GM19463 (cell line): ENCODE measurements at regions not wholly inside any gene's neighbourhood (a gene's known extent, or its start where the extent isn't known, plus 50 kb on each side); places are given as distances from the start of the nearest gene placed in this dataset.
"Not testable (repeated sequence)": the region's sequence is repeated elsewhere in the genome, so short reads cannot be mapped to it uniquely, and the experiment has no call there.

Experiments
- ATAC-seq: cut with Tn5 transposase; IDR thresholded peaks from one replicate; pipeline ENCODE4 v1.9.1; 2021; ENCODE audit warnings: mild to moderate bottlenecking, moderate library complexity; ENCODE audit not compliant: unreplicated experiment

DNA sequence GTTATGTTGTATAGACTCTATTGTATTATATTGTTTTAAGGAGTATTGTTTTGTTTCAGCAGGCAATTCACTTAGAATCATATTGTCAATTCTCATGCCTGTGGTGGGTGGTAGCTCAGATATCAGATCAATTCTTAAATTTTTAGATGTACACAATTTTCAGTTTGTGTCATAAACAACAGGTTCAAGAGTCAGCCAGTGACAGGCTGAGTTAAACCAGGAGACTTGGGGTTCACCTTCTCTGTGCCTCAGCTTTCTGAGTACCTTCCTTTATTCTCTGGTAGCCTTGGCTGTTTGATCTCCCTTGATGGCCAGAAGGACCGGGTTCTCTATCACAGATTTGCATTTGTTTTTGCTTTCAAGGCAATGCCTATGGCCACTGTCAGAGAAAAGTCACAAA, 199.9 kb upstream of the KCNMB2 start:
- ATAC-seq = no peak

DNA sequence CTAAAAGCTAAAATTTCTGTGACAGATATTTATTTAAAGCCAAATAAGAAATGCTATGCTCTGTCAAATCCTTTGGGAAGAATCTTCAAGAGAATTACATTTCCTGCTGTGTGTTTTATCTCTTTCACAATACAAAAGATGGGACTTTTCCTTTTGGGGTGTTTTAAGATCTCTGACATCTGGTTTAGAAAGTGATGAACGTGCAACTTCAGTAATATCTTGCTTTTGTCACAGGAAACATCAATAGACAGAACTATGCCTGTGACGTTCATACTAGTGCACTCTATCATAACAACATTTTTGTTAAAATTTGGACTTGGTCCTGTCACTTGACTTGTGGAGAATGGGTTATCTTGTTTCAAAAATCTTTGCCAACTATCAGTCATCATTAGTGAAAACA, 195.7 kb upstream of the KCNMB2 start:
- ATAC-seq = no peak

DNA sequence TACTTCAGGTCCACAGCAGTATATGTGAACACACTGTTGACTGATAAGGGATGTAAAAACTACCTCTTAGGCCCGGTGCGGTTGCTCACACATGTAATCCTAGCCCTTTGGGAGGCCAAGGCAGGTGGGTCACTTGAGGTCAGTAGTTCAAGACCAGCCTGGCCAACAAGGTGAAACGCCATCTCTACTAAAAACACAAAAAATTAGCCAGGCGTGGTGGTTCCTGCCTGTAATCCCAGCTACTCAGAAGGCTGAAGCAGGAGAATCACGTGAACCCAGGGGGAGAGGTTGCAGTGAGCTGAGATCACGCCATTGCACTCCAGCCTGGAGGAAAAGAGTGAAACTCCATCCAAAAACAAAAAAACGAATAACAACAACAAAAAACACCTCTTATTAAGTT, 194.6 kb upstream of the KCNMB2 start:
- no peak for ATAC-seq

DNA sequence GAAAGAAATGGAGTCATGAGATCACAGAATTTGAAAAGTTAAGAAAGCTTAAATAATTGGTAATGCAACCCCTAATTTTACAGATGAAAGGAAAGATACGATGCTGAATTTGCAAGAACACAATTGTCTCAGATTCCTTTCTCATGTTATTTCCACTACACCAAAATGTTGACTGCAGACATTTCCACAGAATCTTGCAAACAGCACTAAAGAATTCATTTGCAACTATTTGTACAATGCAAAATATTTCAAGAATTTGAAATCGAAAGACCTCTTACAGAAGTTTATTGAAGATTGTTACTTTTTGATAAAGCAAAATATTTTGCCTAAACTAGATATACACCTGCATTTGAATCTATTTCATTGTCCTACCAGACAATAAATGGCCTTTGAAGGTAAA, 194.1 kb upstream of the KCNMB2 start:
- ATAC-seq = no peak

DNA sequence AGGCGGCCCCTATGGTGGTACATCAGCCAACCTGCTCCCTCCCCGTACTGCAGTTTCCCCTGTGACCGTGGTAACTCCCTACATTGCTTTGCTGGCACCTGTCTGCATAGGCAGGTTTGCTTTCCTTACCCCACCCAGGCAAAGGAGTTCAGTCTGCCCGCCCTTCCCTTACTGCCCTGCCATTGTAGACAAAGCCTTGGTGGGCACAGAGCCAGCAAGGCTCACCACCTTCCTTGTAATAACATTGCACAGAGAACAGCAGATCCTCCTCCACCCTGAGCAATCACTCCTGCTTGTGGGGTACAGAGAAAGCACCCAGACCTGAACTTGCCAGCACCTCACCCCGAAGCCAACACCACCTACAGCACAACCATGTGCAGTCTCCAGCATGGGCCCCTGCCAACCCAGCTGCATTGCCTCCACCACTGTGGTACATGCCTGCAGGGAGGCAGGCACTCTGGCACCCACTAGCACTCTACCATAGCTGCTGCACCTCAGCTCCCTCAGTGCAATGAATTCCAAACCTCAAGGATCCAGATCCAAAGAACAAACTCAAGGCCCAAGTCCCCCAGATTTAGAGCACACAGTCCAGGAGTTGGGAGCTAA, 192.7 kb upstream of the KCNMB2 start:
- ATAC-seq = no peak

DNA sequence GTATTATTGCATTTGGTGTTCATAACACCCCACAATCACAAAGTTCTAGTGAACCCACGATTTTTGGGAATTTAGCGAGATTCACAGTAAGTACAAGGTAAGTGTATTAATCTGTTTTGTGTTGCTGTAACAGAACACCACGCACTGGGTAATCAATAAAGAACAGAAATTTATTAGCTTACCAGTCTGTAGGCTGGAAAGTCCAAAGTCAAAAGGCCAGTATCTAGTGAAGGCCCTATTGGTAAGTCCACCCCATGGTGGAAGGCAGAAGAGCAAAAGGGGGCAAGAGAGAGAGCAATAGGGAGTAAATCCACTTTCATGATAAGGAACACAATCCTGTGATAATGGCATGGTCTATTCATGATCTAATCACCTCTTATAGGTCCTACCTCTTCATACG, 190.3 kb upstream of the KCNMB2 start:
- ATAC-seq = no peak

DNA sequence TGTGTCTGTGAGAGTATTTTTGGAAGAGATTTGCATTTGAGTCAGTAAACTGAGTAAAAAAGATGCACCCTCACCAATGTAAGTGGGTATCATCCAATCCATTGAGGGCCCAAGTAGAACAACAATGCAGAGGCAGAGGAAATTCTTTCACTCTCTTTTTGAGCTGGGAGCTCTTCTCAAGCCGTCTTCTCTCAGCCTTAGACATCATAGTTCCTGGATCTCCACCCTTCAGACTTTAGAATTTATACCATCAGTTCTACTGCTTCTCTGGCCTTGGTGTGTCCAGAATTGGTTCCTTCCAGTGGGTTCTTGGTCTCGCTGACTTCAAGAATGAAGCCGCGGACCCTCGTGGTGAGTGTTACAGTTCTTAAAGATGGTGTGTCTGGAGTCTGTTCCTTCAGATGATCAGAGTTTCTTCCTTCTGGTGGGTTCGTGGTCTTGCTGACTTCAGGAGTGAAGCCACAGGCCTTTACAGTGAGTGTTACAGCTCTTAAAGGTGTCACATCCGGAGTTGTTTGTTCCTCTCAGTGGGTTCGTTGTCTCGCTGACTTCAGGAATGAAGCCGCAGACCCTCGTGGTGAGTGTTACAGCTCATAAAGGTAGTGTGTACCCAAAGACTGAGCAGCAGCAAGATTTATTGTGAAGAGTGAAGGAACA, 187.5 kb upstream of the KCNMB2 start:
- not testable (repeated sequence) for ATAC-seq

DNA sequence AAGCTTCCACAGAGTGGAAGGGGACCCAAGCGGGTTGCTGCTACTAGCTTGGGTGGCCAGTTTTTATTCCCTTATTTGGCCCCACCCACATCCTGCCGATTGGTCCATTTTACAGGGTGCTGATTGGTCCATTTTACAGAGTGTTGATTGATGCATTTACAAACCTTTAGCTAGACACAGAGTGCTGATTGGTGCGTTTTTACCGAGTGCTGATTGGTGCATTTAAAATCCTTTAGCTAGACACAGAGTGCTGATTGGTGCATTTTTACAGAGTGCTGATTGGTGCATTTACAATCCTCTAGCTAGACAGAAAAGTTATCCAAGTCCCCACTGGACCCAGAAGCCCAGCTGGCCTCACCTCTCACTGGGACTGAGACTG, 187.0 kb upstream of the KCNMB2 start:
- ATAC-seq = not testable (repeated sequence)

DNA sequence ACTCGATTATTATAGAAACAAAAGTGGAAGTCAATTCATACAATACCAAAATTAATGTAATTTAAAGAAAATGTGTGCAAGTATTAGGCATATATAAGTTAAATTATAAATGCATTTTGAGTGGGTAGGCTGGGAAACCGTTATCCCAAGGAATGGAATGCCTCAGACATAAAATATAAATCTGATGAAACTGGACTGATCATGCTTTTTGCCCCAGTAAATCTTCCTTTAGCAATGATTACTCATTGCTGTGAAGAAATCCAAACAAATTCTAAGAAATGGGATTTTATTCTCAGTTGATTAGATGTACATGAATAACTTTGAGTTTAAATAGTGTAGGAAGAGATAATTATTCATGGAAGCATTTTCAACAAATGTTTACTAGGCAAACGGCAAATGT, 185.5 kb upstream of the KCNMB2 start:
- ATAC-seq = no peak

DNA sequence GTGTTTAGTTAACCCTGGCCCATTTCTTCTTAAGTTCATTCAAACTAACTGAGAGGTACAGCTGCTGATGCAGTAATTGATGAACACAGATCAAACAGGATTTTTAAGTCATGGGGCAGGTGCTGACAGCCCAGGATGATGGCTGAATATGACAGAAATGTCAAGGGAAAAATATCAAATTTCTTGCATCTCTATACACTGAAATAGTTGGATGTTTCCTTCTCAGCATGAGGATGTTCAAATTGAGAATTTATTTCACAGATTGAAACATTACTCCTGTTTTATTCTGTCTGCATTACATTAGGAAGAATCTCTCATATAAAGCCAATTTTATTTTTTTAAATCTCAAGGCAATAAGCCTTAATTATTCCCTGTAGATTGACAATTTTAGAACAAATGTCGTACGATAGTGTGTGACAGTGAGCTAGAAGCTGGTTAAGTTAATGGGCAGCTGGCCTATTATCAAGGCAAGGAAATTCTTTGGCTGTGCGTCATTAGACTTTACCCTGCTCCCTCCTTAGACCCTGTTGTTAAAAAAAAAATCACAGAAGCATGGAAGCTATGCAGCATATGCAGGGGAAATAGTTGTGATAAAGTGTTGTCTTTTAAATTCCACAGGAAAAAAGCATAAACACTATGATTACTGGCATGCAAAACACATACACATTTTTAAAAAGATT, 183.8 kb upstream of the KCNMB2 start:
- ATAC-seq = no peak

DNA sequence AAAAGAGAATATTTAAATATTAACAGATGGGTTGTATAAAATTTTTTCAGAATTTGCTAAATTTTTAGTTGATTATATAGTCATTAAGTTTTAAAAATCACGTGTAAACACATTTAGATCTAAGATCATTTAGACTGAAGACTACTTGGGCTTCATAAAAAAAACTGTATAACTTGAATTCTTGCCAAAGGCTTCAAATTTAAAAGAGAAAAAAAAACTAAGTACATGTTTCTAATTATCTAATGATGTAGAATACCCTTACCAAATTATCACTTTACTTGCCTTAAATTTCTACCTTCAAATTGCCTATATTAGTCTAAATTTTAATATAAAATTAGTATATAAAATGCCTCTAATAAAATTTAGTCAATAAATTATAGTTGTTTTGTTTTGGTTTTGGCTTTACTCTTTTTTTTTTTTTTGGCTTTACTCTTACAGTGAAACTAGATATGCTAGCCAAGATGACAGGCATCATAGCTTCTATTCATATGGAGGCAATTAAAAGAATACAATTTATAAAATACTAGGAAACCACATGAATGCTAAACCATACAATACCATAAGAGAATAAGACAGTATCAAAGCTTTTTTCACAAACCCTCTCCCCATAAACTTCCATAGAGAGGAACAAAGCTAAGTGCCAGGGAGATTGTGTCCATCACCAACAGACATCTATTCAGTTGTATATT, 183.1 kb upstream of the KCNMB2 start:
- ATAC-seq = no peak

DNA sequence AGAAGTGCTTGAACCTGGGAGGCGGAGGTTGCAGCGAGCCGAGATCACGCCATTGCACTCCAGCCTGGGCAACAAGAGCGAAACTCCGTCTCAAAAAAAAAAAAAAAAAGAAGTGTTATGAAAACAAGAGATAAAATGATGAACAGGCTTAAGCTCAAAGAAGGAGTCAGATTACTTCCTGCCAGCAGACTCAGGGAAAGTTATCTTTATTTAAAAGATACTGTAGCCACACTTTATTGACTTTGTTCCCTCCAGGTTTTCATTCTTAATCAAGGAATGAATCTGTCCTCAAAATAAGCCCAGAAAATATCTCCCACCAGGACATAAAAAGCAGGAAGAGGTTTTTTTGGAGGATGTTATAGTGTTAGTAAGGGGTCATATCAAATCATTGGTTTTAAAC, 176.5 kb upstream of the KCNMB2 start:
- no peak for ATAC-seq

DNA sequence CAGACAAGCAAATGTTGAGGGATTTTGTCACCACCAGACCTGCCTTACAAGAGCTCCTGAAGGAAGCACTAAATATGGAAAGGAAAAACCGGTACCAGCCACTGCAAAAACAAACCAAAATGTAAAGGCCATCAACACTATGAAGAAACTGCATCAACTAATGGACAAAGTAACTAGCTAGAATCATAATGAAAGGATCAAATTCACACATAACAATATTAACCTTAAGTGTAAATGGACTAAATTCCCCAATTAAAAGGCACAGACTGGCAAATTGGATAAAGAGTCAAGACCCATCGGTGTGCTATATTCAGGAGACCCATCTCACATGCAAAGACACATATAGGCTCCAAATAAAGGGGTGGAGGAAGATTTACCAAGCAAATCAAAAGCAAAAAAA, 173.2 kb upstream of the KCNMB2 start:
- ATAC-seq = not testable (repeated sequence)

DNA sequence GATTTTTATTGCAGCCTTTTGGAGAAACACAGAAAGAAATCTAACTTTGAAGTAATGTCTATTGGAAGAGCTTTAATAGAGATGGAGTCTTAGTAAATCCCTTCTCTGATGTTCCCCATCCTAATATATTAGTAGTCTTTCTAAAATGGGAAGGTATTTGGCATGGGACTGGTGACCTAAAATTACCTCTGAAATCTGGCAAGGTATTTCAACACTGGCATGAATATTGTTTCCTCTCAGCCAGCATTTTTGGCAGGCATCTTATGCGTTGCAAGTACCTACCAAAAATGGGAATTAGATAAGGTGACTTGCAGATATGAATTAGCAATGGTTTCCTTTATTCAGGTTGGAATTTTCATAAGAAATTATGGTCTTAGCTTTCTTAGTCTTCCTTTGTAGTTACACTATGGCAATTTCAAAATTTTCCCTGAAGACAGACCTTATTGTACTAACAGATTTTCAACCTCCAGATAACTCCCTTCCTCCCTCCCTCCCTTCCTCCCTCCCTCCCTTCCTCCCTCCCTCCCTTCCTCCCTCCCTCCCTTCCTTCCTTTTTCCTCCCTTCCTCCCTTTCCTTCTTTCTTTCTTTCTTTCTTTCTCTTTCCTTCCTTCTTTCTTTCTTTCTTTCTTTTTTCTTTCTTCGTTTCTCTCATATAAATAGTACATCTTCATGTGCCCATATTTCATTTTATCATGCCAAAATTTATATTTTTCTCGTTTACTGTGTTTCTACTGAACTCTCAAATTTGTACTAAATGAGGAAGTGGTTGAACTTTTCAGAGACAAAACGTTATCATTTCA, 168.2 kb upstream of the KCNMB2 start:
- no peak for ATAC-seq

DNA sequence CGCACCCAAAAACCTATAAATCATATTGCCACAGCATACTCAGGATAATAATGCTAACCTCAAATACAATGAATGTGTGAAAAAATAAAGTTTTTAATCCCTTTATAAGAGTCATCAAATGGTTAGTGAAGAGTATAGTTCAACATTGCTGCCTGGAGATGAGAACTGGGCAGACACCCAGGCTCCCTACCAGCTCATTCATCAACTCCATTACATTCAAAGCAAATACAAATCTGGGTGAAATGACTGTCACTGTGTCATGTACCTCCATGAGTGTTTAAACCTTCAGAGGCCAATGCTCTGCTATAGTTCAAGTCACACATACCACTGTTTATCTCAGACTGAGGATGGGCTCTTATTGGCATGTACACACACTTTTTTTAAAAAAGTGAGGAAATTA, 167.2 kb upstream of the KCNMB2 start:
- no peak for ATAC-seq

DNA sequence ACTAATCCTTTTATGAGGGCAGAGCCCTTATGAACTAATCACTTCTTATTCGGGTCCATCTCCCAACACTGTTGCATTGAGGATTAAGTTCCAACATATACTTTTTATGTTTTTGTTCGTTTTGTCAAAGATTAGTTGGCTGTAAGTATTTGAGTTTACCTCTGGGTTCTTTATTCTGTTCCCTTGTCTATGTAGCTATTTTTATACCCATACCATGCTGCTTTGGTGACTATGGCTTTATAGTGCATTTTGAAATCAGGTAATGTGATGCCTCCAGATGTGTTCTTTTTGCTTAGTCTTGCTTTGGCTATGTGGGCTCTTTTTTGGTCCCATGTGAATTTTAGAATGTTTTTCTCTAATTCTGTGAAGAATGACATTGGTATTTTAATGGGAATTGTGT, 166.4 kb upstream of the KCNMB2 start:
- ATAC-seq = no peak

DNA sequence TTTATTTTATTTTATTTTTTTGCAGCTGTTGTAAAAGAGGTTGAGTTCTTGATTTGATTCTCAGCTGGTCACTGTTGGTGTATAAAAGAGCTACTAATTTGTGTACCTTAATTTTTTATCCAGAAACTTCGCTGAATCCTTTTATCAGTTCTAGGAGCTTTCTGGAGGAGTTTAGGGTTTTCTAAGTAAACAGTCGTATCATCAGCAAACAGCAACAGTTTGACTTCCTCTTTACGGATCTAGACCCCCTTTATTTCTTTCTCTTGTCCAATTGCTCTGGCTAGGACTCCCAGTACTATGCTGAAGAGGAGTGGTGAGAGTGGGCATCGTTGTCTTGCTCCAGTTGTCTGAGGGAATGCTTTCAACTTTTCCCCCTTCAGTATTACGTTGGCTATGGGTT, 165.8 kb upstream of the KCNMB2 start:
- ATAC-seq = no peak

DNA sequence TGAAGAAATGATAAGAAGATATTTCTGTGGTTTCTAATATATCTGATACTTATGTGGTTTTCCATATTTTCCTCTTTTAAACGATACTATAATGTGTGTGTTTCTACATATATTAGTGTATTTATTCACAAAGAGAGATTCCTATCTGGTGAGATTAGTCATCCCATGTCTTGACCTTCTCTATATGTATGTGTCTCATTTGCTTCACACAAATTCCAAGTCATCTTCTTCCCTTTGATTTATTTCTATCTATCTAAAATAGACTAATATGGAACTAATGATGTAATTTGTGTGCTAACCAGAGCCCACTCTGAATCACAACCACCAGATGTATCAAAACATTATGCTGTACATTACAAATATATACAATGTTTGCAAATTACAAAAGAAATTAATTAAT, 154.7 kb upstream of the KCNMB2 start:
- ATAC-seq = no peak

DNA sequence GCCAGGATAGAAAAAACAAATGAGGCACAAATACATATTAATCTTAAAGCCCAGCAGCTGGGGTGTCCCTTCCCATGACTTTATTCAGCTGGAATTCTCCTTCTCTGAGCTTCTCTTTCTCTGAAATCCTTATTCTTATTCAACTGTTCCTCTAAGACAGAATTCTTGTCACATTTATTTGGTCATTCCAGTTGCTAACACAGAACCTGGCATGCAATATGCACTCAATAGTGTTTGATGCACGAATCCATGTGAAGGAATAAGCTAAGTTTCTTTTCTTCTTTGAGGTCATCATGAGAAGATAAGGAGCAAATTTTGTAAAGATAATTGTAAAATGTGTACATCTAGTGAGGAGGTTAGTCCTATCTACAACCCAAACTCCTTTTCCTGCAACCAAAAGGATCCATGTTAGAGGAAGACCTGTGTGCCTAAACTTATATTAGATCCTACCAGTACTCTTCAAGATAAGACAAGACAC, 154.2 kb upstream of the KCNMB2 start:
- ATAC-seq = no peak

DNA sequence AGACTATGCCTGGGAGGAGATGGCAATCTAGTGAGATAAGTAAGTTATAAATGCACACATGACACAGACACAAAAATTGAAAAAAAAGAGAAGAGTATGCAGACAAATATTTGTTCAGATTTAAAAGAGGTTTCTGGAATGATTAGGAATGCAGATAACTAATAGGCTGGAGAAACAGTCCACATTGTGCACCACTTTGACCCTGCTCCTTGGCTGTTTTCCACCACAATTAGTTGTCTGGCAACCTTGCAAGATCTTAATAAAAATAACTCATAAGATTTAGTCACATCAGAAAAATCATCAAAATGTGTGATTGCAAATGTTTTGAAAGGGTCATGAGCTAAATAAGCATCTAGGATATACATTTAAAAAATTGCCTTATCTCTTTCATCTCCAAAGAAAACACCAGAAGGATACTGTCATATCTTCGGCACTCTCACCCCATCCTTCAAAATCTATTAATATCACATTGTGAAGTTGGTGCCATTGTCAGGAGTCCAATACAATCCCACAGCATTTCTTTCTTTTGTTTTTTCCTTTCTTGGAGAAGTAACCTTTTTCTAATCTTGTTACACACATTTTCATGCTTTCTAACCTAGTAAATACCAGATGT, 153.7 kb upstream of the KCNMB2 start:
- ATAC-seq = no peak
